Activated CD4-positive, CD25-positive, alpha-beta regulatory T cell (primary cell): ENCODE measurements at regions not wholly inside any gene's neighbourhood (a gene's known extent, or its start where the extent isn't known, plus 50 kb on each side); places are given as distances from the start of the nearest gene placed in this dataset.
"Not testable (repeated sequence)": the region's sequence is repeated elsewhere in the genome, so short reads cannot be mapped to it uniquely, and the experiment has no call there.

Experiments used
- DNase-seq, 4 experiments: peaks; one replicate each; lab custom pipeline; 2025; lab: John Stamatoyannopoulos, UW

DNA sequence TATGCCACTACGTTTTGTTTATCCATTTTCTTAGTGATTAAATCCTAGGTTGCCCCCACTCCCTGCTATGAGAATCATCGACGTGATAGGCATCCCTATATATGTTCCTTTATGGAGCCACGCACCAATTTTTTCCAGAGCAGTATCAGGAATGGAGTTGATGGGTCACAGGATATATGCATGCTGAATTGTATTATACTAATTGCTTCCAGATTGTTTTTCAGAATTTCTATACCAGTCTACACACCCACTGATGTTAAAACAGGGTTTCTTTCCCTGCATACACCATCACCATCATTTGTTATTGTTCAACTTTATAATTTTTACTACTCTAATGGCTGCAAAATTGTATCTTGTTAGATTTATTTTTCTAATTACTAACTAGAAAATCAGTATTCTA lies 100.1 kb upstream of the MRPS22 start:
- no peak for DNase-seq

DNA sequence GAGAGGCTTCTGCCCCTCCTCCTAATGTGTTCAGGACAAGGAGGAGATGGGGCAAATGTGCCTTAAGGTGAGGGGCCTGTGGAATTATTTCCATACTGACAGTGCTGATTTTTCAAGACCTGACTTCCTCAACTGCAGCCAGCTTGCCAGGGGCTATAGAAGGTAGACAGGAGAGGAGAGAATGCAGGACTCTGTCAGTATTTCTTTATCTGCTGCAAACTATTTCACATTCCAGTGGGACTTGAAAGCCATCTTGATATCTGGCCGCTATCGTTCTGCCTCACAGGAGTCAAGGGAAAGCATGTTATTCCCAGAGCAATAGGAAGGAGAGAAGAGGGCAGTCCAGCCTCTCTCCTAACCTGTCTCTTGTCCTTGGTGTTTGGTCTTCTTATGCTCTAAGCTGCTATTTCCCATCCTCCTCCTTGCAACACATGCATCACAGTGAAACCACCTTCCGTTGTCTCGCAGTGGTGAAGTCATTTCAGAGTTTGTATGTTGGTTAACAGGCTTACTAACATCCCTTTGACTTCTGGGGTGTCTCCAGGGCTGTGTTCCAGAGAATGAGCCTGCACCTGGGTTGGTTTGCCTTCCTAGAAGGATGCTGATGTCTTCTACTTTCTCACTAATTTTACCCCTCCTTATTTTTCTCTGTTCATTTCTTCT lies 95.1 kb upstream of the MRPS22 start:
- DNase-seq = no peak

DNA sequence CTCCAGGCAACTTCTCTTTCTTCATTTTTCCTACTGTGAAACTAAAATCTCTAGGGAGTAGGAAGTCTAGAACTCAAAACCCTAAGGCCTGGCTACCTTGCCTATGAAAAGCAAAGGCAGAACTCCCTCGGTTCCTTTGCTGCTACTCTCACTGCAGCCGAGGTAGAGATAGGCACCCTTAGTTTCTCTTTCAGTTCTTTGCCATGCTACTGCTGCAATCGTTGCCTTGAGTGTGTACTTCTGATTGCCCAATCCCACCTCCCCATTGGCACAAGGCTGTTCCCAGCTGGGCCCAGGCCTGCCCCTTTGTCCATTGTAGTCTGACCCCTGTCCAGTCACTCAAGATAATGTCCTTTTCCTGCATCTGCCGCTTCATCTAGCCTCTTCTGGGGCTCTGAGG lies 92.3 kb upstream of the MRPS22 start:
- no peak for DNase-seq

DNA sequence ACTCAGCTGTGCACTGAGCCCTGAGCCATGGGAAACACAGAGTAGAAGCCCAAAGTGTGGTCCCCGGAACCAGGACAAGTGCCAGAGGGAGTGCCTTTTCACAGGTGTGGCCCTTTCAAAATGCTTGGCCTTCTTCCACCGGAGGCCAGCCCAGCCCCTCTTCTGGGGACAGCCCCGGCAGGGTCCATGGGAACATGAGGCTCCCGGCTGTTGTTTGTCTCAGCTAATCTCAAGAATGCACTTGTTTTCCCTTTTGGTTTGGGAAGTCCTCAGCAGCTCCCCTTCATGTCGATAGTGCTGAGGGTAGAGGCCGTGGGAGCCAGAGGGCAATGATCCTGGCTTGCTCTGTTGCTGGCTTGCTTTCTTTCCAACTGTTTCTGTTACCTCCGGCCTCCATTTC lies 91.1 kb upstream of the MRPS22 start:
- DNase-seq = no peak

DNA sequence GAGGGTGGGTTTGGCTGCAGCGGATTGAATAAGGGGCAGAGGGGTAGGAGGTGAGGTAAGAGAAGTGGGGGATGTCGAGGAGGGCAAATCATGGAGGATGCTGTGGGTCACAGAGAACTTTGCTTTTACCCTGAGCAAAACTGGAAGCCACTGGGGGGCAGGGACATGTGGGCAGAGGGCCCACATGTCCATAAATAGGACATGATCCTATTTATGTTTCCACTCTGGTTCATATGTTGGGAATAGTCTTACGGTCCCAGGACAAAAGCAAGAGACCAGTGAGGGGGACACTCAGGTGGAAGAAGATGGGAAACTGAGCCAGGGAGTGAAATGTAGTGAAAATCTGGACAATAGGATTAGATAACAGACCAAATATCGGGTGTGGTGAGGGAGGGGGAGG lies 85.5 kb upstream of the MRPS22 start:
- DNase-seq = no peak

DNA sequence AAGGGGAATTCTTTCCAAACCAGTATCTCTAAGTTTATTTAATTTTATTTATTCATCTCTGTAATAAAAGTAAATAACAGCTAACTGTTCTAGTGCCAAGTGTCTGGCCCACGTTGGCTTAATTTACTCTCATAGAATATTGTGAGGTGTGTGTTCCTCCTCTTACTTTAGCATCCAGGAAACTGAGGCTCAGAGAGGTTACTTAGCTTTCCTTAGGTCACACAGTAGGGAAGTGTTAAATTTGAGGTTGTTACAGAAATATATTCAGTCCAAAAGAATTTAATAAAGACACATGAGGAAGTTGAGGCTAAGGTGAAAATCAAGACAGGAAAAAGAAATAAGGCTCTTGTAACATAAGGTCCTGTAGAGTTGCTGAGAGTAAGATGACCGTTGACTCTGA lies 84.4 kb upstream of the MRPS22 start:
- DNase-seq = no peak

DNA sequence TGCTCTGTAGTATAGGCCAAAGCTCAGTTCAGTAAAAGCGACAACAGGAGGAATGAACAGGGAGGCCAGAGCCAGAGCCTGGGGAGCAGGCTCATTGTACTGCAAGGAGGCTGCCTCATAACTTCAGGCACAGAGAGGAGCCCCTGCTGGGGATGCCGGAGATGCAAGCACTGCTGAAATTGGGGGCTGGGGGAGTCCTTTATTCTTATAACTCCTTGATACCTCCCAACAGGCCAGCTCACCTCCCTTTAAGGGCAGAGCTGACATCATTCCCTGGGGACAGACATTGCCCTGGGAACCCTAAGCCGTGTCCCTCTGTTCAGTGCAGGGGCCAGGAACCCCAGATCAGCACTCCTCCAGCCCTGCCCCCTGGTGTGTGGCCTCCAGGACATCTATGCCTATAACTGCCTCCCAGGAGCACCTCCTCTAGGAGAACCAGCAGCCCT lies 83.8 kb upstream of the MRPS22 start:
- DNase-seq = no peak

DNA sequence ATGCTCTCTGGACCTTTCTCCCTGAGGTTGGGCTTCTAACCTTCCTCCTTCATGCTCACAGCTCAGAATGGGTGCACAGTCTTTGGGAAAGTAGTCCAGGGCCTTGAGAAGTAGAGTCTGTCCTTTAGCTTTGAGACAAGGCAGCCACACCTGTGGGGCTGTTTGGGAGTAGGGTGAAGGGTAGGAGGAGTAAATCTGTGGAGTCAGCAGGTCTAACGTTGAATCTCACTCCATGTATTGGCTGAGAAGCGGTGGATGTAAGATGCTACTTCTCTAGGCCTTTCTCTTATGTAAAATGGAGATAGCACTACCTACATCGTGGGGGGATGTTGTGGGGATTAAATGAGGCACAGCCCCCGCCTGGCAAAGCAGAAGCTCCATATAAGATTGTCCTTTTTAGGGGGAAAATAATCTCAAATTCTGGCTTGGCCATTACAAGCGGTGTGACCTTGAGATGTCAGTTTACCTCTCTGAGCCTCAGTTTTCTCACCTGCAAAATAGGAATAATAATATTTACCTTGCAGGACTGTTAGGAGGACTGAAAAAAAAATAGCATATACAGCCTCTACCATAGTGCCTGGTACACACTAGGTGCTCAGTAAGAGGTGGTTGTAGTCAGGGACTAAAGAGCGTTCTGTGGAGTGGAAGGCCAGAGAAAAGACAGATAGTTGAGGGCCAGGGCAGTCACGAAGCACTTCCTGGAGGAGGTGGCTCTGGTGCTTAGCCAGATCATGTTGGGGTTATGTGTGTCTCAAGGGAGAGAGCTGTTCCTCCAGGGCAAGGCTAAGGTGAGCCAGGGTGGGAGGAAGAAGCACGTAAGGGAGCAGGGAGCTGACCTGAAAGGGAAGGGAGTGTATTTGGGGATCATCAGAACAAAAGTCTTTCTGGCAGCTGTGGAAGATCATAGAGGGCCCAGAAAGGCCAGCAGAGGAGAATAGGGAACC lies 82.8 kb upstream of the MRPS22 start:
- no peak for DNase-seq

DNA sequence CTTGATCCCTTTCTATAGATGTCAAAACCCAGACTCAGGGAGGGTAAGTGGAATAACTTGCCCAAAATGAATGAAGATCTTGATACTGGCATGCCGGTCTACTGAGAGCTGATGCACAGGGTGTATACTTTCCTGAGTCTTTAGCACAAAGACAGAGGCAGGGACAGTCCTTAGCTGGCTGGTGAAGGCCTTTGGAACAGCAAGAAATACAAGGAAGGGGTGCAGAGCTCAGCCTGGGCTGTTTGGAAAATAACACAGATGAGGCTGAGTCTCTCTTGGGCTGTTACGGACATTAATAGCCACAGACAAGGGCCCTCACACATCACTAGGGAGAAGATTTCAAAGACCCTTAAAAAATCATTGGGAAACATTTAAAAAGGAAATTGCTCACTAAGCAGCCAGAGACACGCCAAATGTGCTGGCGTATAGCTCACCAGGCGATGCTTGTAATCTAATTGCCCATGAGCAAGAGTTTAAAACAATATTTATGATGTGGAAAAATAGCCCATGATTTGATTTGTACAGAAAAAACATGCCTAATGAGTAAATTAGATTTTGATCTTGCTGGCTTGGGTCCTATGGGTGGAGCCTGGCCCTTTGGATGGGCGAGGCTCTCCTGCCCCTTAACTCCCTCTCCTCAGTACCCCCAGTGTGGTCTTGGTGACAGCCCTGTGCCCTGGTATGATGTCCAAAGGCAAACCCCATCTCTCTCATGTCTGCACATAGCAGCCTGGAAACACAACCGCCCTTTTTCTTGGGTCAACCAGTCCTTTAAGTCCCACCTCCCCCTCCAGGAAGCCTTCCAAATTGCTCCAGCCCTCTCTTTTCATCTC lies 81.8 kb upstream of the MRPS22 start:
- DNase-seq = no peak

DNA sequence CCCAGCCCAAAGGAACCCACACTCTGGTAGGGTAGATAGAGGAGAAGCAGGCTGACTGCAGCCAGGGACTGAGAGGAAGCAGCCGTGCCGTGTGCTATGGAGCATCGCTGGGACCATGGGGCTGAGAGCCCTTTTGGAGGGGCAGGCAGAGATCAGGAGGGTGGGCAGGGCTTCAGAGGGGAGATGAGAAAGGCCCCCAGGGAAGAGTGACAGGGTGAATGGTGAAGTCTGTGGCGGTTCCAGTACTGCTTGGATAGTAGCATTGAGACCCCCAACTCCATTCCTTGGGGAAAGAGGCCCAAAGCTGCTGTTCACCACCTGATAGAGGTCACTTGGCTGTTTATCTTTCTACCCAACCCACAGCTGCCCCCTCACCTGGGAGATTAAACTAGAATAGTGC lies 80.0 kb upstream of the MRPS22 start:
- no peak for DNase-seq

DNA sequence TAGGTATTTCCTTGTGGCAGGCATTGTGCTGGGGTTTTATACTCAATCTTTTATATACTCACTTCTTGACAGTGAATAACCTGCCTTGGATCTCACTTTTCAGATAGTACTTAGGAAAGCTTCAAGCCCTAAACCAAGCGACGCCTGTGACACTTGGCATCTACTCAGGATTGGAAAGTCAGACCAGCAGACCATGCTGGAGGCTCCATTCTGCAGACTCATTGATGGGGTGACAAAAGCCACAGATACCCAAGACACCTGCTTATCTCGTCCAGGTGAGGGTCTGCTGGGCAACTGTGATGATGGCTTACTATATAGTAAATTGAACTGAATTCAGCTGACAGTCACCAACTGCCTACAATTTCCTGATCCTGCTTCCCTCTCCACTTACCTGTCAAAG lies 79.4 kb upstream of the MRPS22 start:
- DNase-seq = no peak

DNA sequence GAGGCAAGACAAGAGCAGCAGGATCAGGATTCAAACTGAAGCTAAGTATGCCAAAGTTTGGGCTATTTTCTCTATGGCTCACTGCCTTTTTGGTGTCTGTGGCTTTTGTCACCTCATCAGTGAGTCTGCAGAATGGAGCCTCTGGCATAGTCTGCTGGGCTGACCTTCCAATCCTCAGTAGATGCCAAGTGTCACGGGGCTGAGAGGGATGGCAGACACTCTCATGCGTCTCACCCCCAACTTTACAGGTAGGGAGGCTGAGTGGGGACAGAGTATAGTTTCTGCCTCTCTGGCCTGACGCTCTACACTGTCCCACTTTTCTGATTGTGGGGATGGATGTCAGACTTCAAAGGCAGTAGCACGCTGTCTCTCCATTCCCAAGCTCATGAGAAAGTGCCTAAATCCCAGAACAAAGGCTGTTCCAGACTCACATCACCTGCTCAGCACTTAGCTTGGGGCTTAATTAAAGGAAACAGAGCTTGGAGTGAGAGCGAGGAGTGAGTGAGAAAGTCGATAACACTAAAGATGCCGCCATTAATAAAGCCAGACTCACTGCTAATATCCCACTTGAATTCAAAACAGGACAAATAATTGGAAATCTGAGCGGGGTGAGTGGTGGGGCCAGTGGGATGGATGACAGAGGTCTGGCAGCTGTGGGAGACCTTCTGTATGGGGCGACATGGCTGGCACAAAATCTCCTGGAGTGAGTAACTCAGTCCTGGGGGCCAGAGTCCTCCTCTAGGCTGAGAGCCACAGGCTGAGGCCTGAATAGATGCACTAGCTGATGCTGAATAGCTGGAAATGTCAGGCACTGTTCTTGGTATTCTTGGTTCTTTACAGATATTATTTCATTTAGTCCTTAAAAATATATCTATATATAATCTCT lies 78.4 kb upstream of the MRPS22 start:
- no peak for DNase-seq

DNA sequence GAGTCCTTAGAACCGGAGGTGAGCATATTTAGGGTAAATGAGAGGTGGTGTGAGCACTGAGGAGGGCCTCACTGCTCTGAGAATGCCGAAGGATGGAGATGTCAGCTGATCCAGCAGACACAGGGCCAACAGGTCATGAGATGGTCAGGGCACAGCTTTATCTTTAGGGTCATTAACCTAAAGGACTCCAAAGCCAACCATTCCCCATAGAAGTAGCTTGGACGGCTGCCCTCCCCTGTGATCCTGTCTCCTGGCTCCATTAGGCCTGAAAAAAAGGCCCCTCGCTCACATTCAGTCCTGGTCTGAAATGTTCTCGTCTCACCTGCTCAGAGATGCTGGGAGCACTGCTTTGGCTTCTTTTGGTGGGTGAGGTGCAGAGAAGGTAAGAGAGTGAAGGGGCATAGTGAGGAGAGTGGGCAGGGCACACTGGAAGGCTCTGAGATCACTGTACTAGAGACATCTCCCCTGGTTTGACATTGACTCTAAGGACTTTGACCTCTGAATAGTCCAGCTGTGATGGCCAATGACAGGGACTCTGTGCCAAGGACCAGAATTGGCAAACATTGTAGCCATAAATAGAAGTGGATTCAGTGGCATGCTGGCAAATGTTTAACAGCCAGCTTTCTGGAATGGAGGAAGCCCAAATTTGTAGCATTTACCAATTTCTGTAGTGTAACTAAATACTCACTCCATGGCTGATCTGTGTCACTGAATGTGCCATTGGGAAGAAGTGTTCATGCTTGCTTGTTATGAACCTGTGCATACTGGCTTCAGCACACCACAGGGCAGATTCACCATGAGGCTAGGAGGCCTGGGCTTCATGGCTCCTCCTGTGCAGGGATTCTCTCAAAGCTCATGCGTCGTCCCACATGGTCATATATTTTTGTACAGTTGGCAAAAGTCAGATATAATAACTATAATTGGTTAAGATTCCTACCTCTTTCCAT lies 76.2 kb upstream of the MRPS22 start:
- no peak for DNase-seq

DNA sequence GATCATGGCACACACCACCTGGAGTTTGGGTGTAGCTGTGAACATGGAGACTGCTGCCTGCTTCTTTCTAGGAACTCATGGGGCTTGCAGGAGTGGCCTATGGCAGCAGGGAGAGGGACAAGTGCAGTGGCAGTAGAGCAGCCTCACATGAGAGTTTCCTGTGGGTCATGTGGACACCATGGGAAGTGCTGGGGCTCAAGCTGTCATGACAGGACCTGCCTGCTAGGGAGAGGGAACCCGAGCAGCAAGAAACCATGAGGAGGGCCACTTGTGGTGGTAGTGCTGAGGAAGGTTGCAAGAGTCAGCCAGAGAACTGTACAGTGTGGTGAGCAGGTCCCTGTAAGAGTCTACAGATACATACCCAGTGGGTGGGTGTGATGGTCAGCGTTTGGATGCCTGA lies 73.8 kb upstream of the MRPS22 start:
- no peak for DNase-seq

DNA sequence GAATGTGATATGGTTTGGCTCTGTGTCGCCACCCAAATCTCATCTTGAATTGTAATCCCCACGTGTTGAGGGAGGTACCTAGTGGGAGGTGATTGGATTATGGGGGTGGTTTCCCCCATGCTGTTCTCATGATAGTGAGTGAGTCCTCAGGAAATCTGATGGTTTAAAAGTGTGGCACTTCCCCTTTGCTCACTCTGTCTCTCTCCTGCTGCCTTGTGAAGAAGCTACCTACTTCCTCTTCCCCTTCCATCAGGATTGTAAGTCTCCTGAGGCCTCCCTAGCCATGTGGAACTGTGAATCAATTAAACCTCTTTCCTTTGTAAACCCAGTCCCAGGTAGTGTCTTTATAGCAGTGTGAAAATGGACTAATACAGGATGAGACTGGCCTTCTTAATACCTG lies 73.2 kb upstream of the MRPS22 start:
- not testable (repeated sequence) for DNase-seq

DNA sequence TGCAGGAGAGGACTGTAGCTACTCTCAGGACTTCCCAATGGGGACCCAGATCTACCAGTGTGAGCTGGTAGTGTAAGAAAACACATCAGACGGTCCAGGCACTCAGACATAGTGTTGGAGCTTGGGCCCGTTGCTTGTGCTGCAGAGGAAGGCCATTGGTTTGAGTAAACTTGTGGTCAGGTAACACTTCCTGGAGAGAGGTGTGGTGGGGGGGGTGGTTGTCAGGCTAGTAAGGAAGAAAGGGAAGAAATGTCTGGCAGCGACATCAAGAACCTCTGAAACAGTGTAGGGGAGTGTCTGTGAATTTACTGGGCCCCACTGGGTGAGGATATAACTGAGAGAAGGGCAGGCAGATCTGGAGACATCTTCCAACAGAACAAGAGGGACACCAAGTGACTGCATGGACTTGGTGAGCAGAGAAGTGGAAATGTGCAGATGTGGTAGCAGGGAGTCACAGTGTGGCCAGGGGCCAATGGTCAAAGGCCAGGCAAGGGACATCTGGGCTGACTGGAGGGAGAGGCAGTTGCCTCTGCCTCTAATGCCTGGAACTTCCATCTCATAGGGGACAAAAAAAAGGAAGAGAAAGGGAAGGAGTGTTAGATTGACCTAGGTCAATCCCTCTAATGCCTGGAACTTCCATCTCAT lies 63.7 kb upstream of the MRPS22 start:
- no peak for DNase-seq

DNA sequence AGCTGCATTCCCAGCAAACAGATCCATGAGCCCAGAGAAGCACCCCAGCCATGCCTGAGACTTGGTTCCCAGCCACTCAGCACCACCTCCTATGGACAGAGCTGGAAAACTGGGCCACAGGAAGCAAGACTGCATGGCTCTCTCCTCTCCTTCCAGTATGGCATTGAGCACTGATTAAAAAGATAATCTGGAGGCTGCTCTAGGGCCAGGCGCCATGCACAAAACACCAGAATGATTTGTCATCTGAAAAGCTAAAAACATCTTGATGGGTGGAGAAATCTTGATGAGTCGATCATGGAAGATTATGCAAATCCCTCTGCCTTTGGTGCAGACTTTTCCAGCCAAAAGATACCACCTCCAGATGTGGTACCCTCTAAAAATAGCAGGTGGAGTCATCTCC lies 62.7 kb upstream of the MRPS22 start:
- DNase-seq = no peak

DNA sequence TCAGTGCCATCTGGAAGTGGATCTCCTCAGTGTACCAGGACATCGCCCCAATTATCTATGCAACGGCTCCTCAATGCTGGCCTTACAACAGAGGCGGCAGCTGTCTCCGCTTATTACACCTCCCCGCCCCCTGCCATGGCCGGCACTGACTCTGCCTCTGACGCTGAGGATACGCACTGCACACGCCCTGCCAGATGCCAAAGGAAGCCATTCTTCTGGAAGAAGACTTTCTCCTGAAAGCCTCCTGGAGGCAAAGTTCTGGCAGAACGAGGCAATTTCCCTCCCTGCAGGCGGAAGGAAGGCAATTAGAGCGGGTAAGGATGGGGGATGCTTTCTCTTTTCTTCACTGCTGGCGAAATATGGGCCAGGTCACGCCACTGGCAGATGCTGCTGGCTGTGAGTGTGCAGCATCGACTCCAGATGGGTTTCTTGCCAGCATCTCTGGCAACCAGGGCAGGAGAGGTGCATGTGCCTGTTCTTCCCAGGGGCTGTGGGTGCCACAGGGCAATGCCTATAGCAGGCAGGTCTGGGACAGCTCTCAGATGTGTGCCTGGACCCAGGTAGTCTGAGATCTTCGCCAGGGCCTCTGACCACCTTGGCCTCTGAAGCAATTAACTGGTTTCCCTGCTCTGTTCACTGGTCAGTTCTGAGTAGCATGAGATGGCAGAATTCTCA lies 62.2 kb upstream of the MRPS22 start:
- DNase-seq = no peak

DNA sequence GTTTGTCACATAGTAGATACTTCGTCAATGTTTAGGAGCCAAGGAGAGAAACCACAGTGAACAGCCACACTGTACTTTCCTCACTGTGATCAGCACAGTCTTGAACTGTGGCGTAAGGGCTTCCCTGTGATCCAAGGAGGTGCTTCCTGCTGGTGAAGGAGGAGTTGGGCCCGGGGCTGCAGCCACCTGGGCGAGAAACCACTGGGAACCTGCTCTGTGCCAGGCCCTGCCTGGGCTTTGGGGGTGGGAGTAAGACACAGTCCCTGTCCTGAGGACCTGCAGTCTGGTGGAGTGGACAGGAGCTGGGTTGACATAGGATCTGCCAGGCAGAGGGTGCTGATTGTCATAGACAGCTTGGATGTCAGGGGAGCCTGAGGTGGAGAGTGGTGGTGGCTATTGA lies 60.5 kb upstream of the MRPS22 start:
- DNase-seq = no peak
